ENCODE measurements at regions not wholly inside any gene's neighbourhood (a gene's known extent, or its start where the extent isn't known, plus 50 kb on each side); places are given as distances from the start of the nearest gene placed in this dataset.

GRCh38 chr5:8981496-8981895 is 564.4 kb downstream of the SEMA5A start (continued):
- TF ChIP-seq HDAC6 (IDR thresholded peaks at IDR 0.05; ENCODE audit: low read depth, low read length) (no peak), CBX5 (IDR thresholded peaks at IDR 0.05; ENCODE audit: low read depth, low read length) (no peak), USF2 (IDR thresholded peaks at IDR 0.05; ENCODE audit: low read length) (no peak), RNF2 (IDR thresholded peaks at IDR 0.05; ENCODE audit: borderline replicate concordance, low read depth, low read length, missing control alignments, poor library complexity, severe bottlenecking) (no peak), GTF2F1 (IDR thresholded peaks at IDR 0.05; ENCODE audit: borderline replicate concordance, low read depth, low read length) (no peak), RBBP5 (IDR thresholded peaks at IDR 0.05; ENCODE audit: borderline replicate concordance, low read depth, low read length) (no peak), TAF7 (optimal IDR thresholded peaks at IDR 0.05; ENCODE audit: borderline replicate concordance, low read depth, low read length) (no peak)

All from H1 (cell line).